A204.1 (cell line): ENCODE measurements at regions not wholly inside any gene's neighbourhood (a gene's known extent, or its start where the extent isn't known, plus 50 kb on each side); places are given as distances from the start of the nearest gene placed in this dataset.
"Not testable (repeated sequence)": the region's sequence is repeated elsewhere in the genome, so short reads cannot be mapped to it uniquely, and the experiment has no call there.

ENCODE experiments used
- FAIRE-seq: peaks from 2 replicates; lab custom pipeline; 2012; peaks lifted over from hg19 to GRCh38; lab: Jason Lieb, UNC

DNA sequence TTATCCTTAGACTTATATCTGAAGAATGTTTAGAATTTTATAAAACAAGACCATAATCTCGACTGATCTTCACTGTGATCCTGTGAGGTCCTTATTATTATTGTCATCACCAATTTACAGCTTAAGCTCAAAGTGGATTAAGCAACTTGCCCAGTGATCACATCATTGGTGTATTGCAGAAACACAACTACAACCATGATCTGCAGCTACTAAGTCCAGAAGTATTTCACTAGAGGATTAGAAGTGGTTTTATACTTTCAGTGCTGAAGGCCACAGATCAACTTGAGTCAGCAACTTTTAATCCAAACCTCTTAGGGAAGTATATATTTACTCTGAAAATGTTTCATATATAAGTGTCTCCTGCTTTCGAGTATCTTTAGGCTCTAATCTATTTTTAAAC lies 624.3 kb upstream of the SOX9 start:
- FAIRE-seq: no peak

GRCh38 chr17:71500761-71501555 lies 619.9 kb upstream of the SOX9 start:
- no peak for FAIRE-seq

GRCh38 chr17:71501711-71502110 lies 619.1 kb upstream of the SOX9 start:
- FAIRE-seq: no peak

DNA sequence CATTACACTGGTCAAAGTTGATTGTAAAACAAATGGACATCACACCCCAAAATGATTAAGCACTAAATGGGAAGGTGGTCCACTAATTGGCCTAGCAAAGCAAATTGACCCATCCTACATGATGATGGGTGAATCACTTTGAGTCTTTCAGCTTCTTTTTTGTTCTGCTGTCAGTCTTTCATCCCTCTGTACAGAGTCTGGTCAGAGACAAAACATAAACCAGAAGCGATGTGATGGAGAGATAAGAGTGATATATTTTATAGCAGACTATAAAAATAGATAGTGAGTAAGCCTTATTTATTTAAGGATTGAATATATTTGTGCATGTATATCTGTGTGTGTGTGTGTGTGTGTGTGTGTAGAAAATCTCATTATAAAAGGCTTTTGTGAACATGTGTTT lies 618.4 kb upstream of the SOX9 start:
- no peak for FAIRE-seq

GRCh38 chr17:71503710-71504465 lies 616.9 kb upstream of the SOX9 start:
- FAIRE-seq: no peak

- no peak for FAIRE-seq
These were observed 615.6 kb upstream of the SOX9 start for GRCh38 chr17:71505200-71505599.

DNA sequence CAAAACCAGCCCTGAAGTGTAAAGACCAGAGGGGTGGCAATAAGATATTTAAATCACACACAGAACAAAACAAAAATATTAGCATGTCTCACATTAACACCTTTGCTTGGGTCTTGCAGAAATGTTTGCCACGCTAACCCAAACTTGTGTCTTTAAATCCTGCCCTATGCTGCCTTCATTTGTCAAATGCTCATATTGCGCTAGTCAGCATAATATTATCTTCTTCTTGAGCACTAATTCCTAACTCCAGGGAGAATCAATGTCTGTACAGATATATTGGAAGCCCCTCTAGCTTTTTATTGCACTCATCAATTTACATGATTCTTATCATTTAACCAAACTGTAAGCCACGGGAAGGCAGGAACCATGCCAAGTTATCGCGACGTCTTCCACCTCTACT lies 614.8 kb upstream of the SOX9 start:
- no peak for FAIRE-seq

- no peak for FAIRE-seq
These were observed 609.4 kb upstream of the SOX9 start for GRCh38 chr17:71511266-71511995.

GRCh38 chr17:71513725-71514124 lies 607.1 kb upstream of the SOX9 start:
- not testable (repeated sequence) for FAIRE-seq

- FAIRE-seq: no peak
These were observed 604.7 kb upstream of the SOX9 start for GRCh38 chr17:71516149-71516548.

DNA sequence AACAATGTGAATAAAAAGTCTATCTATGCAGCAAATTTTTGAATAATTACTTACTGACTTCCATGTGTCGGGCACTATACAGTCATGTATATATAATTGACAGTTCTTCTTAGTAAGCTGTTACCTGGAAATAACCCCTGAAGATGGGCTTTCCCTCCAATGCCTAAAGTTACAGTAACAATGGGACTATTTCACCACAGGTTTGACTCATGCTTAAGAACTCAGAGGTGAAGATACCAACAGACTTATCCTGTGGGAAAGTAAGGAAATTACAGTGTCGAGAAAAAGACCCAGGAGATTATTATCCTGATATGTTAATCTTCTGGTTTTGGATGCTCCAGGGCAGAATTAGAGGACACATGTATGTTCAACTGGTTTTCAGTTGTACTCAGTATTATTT lies 601.5 kb upstream of the SOX9 start:
- FAIRE-seq: no peak

- no peak for FAIRE-seq
These were observed 599.1 kb upstream of the SOX9 start for GRCh38 chr17:71521724-71522123.

- FAIRE-seq: no peak
These were observed 598.4 kb upstream of the SOX9 start for GRCh38 chr17:71522383-71522782.

- FAIRE-seq: no peak
These were observed 593.5 kb upstream of the SOX9 start for GRCh38 chr17:71527311-71527710.

GRCh38 chr17:71528210-71528609 lies 592.6 kb upstream of the SOX9 start:
- no peak for FAIRE-seq

DNA sequence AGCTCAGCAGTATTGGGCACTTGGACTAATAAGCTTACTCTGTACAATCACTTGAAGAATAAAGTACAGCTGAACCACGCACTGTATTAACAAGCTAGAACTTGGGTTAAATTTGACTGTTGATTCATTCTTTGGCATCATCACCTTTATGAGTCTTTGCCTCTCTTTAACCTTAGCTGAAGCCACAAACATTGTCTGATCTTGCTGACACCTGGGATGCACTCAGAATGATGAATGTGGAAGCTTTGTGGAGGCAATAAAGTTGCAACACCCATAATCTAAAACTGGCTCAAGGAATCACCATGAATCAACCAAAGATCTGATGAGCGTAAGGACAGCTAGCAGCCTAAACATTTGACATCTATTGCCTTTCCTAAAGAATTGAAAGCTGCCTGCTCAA lies 590.6 kb upstream of the SOX9 start:
- no peak for FAIRE-seq

DNA sequence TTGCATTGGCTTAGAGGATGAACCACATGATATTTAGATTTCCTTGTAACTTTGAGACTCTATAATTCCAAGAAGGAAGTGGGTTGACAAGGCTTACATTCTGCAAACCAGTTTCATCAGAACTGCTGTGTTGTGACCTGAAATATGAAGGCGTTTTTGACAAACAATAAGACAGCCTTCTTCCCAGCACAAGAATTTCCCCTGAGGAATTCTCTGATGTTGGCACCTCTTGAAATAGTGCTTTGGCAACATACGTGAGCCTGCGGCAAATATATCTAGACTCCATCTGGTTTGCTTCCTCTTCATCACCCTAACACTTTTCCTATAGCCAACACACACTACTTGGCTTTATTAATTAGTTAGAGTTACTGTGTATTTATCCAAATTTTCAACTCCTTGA lies 585.5 kb upstream of the SOX9 start:
- no peak for FAIRE-seq

DNA sequence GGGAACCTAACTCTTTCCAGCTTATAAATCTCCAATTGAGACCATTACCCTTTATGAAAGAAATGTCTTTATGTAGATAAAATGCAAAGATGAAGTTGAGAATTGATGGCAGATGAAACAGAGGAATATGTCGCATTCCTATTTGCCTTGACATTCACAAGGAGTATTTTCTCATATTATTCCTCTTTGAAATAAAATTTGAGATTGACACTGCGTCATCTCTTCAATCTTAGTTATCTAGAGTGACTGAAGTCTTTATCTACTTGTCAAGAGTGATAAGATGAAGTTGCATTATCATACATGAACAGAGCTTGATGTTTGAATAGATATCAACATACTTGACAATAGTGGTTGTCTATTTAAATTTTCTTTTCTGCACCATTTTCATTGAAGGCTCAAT lies 574.4 kb upstream of the SOX9 start:
- FAIRE-seq: no peak

GRCh38 chr17:71547904-71548303 lies 572.9 kb upstream of the SOX9 start:
- no peak for FAIRE-seq

GRCh38 chr17:71548540-71549190 lies 572.2 kb upstream of the SOX9 start:
- FAIRE-seq: no peak

DNA sequence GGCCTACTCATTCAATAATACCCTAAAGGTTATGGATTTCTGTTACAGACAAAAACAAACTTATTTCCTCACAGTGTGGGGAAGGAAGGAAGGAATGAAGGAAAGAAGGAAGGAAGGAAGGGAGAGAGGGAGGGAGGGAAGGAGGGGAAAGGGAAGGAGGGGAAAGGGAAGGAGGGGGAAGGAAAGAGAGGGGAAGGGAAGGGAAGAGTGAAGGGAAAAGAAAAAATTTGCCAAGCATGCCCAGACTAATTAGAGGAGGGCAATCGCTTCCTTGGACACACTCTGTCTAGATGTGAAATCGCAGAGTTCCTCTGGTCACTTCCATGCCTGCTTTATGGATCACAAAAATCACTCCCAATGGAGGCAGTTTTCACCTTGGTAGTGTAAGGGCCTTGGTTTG lies 570.1 kb upstream of the SOX9 start:
- FAIRE-seq: no peak

DNA sequence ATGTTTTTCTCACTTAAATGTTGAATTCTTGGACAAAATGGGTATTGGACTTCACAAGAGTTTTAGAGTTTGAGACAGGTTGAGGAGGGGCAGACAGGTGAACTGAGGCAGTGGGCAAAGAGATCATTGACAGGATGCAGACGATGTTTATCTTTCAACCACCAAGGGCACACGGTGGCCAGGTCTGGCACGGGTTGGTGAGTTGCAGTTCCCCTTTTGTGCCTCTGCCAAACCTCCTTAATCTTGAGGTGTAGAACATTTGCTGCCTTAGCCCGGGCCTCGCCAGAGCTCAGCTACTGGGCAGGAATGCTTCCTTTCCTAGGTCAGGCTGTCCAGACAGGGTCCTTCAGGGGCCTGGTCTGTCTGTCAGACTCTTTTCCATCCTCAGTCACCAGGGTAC lies 567.4 kb upstream of the SOX9 start:
- FAIRE-seq: no peak

- FAIRE-seq: no peak
These were observed 561.9 kb upstream of the SOX9 start for GRCh38 chr17:71558901-71559300.
